ENCODE measurements at regions not wholly inside any gene's neighbourhood (a gene's known extent, or its start where the extent isn't known, plus 50 kb on each side); places are given as distances from the start of the nearest gene placed in this dataset.

DNA sequence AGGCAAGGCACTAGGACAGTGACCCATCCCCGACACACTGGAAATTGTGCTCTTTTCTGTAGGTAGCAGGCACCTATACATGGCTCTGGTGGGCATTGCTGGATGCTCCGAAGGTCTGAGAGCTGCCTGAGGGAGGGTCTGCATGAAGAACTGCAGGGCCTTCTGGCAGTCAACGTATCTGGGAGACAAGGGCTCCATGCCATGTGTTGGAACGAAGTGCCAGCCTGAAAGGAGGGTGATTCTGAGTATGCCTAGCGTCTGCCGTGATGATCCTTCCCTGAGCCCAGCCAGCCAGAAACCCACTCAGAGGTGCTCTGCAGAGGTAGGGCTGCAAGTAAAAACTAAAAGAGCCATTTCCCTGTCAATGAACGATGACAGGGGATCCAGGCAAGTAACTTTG, 453.2 kb downstream of the MED10 start:
- DNase-seq (ENCODE audit: low spot score) (no peak), ATAC-seq (ENCODE audit: low read depth) (no peak)
- H3K4me1 ChIP-seq (ENCODE audit: insufficient read depth, poor library complexity, severe bottlenecking): no peaks in the 10 kb centered on the region
- no peaks in the 10 kb centered on the region for H3K36me3 ChIP-seq (ENCODE audit: low read depth)
- H3K4me3 ChIP-seq (ENCODE audit: severe bottlenecking): no peak overlapping the region
- H3K27me3 ChIP-seq (ENCODE audit: insufficient read depth, poor library complexity, severe bottlenecking): peaks cover 10% of the 10 kb centered on the region
- TF ChIP-seq CTCF (IDR thresholded peaks at IDR 0.05; ENCODE audit: poor library complexity, severe bottlenecking): no peak
- no peaks in the 10 kb centered on the region for H3K9me3 ChIP-seq (ENCODE audit: severe bottlenecking)
- H3K27ac ChIP-seq (ENCODE audit: poor library complexity, severe bottlenecking): no peak overlapping the region

- Histone ChIP-seq H3K9me3 (ENCODE audit: severe bottlenecking) (no peaks in the 10 kb centered on the region), H3K27me3 (ENCODE audit: insufficient read depth, poor library complexity, severe bottlenecking) (no peaks in the 10 kb centered on the region), H3K27ac (ENCODE audit: poor library complexity, severe bottlenecking) (no peak overlapping the region), H3K4me3 (ENCODE audit: severe bottlenecking) (no peak overlapping the region), H3K36me3 (ENCODE audit: low read depth) (no peaks in the 10 kb centered on the region), H3K4me1 (ENCODE audit: insufficient read depth, poor library complexity, severe bottlenecking) (no peaks in the 10 kb centered on the region)
- DNase-seq (ENCODE audit: low spot score) (no peak), ATAC-seq (ENCODE audit: low read depth) (peak; percentile 19; the same call in 2 of the 3 replicates)
- no peak for TF ChIP-seq CTCF (IDR thresholded peaks at IDR 0.05; ENCODE audit: poor library complexity, severe bottlenecking)
These were observed 458.9 kb downstream of the MED10 start for GRCh38 chr5:5919411-5919810.

GRCh38 chr5:5906778-5907177, 471.6 kb downstream of the MED10 start:
- Histone ChIP-seq H3K27me3 (ENCODE audit: insufficient read depth, poor library complexity, severe bottlenecking) (no peaks in the 10 kb centered on the region), H3K9me3 (ENCODE audit: severe bottlenecking) (no peaks in the 10 kb centered on the region), H3K36me3 (ENCODE audit: low read depth) (no peaks in the 10 kb centered on the region), H3K4me3 (ENCODE audit: severe bottlenecking) (no peak overlapping the region), H3K4me1 (ENCODE audit: insufficient read depth, poor library complexity, severe bottlenecking) (no peaks in the 10 kb centered on the region), H3K27ac (ENCODE audit: poor library complexity, severe bottlenecking) (no peak overlapping the region)
- no peak for ATAC-seq (ENCODE audit: low read depth)
- TF ChIP-seq CTCF (IDR thresholded peaks at IDR 0.05; ENCODE audit: poor library complexity, severe bottlenecking): no peak
- DNase-seq (ENCODE audit: low spot score): no peak

- no peak overlapping the region for H3K4me3 ChIP-seq (ENCODE audit: severe bottlenecking)
- no peak overlapping the region for H3K27ac ChIP-seq (ENCODE audit: poor library complexity, severe bottlenecking)
- DNase-seq (ENCODE audit: low spot score): no peak
- H3K27me3 ChIP-seq (ENCODE audit: insufficient read depth, poor library complexity, severe bottlenecking): peaks cover 8% of the 10 kb centered on the region
- TF ChIP-seq CTCF (IDR thresholded peaks at IDR 0.05; ENCODE audit: poor library complexity, severe bottlenecking): no peak
- 0 out of 3 replicates have a peak, but pooled peaks have one; percentile 21 for ATAC-seq (ENCODE audit: low read depth)
- H3K9me3 ChIP-seq (ENCODE audit: severe bottlenecking): no peaks in the 10 kb centered on the region
- no peaks in the 10 kb centered on the region for H3K36me3 ChIP-seq (ENCODE audit: low read depth)
- H3K4me1 ChIP-seq (ENCODE audit: insufficient read depth, poor library complexity, severe bottlenecking): no peaks in the 10 kb centered on the region
These were observed 473.2 kb downstream of the MED10 start for GRCh38 chr5:5905186-5905585.

DNA sequence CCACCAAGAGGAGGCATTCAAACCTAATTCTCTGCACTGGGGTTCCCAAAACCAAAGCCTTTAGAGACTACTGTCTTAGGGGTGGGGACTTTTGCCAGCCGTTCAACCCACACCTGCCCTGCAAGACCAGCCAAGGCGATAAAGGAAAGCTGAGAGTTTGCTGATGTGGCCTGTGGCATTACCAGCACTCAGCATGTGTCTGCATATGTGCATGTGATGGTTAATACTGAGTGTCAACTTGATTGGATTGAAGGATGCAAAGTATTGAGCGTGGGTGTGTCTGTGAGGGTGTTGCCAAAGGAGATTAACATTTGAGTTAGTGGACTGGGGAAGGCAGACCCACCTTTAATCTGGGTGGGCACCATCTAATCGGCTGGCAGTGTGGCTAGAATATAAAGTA, 474.2 kb downstream of the MED10 start:
- Histone ChIP-seq H3K27ac (ENCODE audit: poor library complexity, severe bottlenecking) (no peak overlapping the region), H3K36me3 (ENCODE audit: low read depth) (no peaks in the 10 kb centered on the region), H3K9me3 (ENCODE audit: severe bottlenecking) (no peaks in the 10 kb centered on the region), H3K27me3 (ENCODE audit: insufficient read depth, poor library complexity, severe bottlenecking) (peaks cover 14% of the 10 kb centered on the region), H3K4me1 (ENCODE audit: insufficient read depth, poor library complexity, severe bottlenecking) (no peaks in the 10 kb centered on the region), H3K4me3 (ENCODE audit: severe bottlenecking) (no peak overlapping the region)
- no peak for TF ChIP-seq CTCF (IDR thresholded peaks at IDR 0.05; ENCODE audit: poor library complexity, severe bottlenecking)
- DNase-seq (ENCODE audit: low spot score): no peak
- no peak for ATAC-seq (ENCODE audit: low read depth)
